ENCODE measurements at regions not wholly inside any gene's neighbourhood (a gene's known extent, or its start where the extent isn't known, plus 50 kb on each side); places are given as distances from the start of the nearest gene placed in this dataset.

DNA sequence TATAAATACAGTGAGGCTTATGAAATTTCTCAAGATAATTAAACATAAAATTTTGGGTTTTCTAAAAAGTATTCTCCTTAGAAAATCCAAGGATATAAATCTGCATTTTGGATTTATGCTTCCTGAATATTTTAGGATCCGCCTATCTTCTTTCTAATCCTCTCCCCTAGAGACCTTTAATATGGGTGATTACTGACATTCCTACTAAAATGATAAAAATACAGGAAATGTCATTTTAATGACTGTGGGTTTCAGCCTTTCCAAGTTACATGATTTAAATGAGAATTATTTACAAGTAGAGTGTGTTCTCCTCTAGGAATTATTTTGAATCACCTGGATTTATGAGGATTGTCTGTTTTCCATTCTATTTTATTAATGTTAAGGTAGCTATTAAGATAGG lies 150.4 kb downstream of the C7orf25 start:
- TF ChIP-seq, protein P1, sequence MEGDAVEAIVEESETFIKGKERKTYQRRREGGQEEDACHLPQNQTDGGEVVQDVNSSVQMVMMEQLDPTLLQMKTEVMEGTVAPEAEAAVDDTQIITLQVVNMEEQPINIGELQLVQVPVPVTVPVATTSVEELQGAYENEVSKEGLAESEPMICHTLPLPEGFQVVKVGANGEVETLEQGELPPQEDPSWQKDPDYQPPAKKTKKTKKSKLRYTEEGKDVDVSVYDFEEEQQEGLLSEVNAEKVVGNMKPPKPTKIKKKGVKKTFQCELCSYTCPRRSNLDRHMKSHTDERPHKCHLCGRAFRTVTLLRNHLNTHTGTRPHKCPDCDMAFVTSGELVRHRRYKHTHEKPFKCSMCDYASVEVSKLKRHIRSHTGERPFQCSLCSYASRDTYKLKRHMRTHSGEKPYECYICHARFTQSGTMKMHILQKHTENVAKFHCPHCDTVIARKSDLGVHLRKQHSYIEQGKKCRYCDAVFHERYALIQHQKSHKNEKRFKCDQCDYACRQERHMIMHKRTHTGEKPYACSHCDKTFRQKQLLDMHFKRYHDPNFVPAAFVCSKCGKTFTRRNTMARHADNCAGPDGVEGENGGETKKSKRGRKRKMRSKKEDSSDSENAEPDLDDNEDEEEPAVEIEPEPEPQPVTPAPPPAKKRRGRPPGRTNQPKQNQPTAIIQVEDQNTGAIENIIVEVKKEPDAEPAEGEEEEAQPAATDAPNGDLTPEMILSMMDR (IDR thresholded peaks at IDR 0.05 in 4 of 5, conservative IDR thresholded peaks at IDR 0.05 in 1 of 5), result no peak
- TF ChIP-seq POLR2A (IDR thresholded peaks at IDR 0.05), result no peak

Measured in gastrocnemius medialis (tissue), 4 donors.